GM18511 (cell line): ENCODE measurements at regions not wholly inside any gene's neighbourhood (a gene's known extent, or its start where the extent isn't known, plus 50 kb on each side); places are given as distances from the start of the nearest gene placed in this dataset.

Experiments
- ATAC-seq: cut with Tn5 transposase; IDR thresholded peaks from one replicate; pipeline ENCODE4 v1.9.1; 2021; ENCODE audit warnings: mild to moderate bottlenecking, moderate library complexity; ENCODE audit not compliant: unreplicated experiment

GRCh38 chr14:87343652-87344051 lies 649.3 kb downstream of the GALC start:
- ATAC-seq = no peak

GRCh38 chr14:87334997-87335685 lies 657.8 kb downstream of the GALC start:
- ATAC-seq = no peak

- no peak for ATAC-seq
Observed at GRCh38 chr14:87331991-87332390, 661.0 kb downstream of the GALC start.

DNA sequence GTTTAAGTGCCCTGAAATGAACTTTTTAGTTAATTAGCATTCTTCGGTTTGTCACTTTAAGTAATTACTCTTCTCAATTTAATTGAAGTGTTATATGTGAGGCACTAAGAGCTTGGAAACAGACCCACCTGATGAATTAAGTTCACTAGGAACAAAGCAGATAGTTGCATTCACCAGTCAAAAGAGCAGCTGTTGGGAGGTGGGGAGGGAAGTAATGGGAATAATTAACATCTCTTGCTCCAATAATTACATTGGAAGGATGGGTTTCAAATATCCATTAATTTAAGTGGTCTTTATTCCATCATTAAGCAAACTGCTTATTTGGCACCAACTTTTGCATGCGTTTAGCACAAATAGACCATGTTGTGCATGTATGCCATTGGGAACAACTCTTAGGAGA lies 667.2 kb downstream of the GALC start:
- ATAC-seq = no peak

DNA sequence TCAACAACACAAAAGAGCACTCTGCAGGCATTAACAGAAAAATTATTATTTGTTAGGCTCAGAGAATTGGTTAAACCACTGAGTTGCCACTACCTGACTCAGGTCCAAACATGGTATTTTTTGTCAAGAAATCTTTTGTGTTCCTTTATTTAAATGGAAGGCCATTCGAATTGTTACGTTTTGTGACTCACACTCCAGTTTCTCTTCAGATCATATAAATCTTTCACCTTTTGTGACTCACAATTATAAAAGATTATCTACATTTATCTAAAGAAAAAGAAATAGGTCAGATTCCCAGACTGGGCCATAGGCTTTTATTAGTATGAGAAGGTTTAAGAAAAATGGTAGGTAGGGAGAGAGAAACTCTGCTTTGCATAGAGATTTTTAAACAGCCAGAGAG lies 669.8 kb downstream of the GALC start:
- ATAC-seq = no peak

DNA sequence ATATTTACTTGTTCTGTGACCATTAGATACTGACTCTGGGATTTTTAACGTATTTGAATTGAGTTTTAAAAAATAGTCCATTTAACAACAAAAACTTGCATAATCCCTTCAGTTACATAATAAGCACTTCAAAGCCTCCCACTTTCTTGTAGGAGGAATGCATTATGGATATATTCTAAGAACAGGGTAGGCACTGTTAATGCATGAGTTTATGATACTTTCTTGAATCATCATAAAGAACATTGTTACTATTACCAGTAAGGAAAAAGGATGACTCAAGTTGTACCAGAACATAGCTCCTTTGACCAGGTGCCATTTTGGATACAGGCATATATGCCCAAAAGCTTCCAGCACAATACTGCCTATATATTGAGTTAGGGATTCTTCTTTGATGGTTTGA lies 671.4 kb downstream of the GALC start:
- no peak for ATAC-seq

DNA sequence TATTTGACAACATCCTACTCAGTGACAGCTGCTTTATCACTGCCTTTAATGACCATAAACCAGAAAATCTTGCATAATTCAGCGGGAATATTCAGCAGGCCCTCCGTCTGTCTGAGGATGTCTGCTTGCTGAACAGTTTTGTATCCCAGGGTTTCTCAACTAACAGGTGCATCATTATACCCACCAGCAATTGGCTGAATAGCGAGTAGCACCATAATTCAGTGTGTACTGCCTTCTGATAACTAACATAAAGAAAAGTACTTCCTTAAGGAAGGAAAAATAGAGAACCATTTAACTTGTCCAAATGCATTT lies 680.1 kb downstream of the GALC start:
- ATAC-seq = no peak

DNA sequence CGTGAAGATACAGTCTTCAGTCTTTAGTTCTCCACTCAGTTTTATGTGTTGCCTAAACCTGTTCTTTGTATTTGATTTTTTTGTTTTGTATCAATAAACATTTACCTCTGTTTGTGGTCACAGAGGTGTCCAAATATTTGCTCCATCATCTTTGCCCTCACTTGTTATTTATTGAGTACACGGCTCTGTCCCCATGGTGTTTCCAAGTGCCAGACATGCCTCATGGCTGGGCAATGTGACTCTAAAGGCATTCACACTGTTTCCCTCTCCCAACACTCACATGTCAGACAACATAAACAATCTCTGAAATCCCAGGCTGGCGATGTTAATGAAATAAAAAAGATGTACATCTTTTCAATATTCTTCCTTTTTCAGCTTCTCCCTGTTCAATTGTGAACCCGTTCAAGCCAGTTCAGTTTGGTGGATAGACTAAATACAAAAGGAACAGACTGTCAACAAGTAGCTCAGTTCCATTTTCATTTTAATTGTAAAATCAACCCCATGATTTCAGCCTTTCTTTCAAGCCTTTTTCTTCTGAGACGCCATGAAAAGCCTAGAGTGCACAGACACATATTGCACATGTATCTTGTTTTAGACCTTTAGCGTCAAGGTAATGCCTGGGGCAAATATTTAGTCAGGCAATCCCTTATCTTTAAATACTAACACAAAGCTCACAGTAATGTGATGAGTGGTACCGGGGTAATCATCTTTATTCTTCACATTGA lies 680.7 kb downstream of the GALC start:
- no peak for ATAC-seq

- no peak for ATAC-seq
Observed at GRCh38 chr14:87309557-87309956, 683.4 kb downstream of the GALC start.

DNA sequence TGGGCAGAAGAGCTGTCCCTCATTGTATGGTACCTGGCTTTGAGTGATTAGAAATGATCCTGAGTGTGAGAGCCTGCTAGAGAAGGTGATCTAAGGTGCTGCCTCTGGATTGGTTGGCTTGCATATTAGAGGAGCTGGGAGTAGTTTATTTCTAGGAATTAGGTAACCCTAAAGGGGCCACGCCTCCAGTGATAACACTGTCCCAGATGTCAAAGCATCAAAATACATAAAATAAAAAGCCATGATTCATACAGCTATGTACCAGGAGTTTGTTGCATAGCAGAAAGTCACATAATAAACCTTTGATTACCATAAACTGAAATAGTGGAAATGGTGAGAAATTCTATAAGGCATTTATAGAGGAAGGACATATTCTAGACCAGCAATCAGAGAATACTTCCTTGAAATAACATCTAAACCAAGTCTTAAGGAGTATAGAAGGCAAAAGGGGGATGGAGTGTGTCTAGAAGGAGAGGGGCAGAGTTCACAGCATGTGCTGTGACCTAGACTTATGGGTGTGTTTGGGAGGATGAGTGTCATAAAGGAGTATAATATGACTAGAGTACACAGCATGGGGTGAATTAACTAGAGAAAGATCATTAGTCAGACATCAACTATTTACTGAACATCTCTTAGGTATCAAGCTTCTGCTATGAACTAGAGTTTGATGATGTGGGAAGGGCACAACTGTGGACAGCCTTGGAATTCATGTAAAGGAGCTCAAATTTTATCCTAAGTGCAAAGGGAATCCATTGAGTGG lies 686.4 kb downstream of the GALC start:
- ATAC-seq = no peak

GRCh38 chr14:87305345-87305744 lies 687.6 kb downstream of the GALC start:
- no peak for ATAC-seq

- no peak for ATAC-seq
Observed at GRCh38 chr14:87304404-87304803, 688.6 kb downstream of the GALC start.

DNA sequence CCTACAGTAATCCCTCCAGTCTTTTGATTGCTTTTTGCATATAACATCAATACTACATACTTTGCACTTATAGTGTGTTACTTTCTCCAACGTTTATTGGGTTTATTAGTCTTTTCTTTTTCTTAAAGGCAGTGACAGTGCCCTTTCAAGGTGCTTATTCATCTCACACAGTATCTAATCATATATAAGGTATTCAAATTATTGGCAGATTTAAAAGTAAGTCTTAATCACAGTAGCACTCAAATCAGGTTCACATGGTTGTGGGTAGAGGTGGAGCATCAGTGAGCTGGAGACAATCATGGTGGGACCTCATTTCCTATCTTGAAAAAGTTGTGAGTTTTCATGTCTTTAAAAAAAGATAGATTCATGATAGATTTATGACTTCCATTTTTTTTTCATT lies 706.2 kb downstream of the GALC start:
- ATAC-seq = no peak

DNA sequence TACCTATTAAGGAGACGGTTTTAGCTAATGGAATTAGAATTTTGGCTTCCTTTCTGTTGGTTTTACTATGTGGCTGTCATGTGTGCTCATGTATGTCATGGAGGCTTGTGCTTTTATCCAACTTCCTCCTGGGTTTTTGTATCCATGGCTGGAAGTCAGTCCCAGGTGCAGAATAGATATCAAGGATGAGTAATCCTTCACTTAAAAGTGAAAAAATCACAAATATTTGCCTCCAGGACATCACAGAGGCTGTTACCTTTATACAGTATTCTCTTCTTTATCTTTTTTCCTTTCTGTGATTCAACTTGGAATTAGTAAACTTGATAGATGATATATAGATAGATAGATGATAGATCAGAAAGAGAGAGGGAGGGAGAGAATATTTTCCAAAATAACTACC lies 706.8 kb downstream of the GALC start:
- no peak for ATAC-seq

DNA sequence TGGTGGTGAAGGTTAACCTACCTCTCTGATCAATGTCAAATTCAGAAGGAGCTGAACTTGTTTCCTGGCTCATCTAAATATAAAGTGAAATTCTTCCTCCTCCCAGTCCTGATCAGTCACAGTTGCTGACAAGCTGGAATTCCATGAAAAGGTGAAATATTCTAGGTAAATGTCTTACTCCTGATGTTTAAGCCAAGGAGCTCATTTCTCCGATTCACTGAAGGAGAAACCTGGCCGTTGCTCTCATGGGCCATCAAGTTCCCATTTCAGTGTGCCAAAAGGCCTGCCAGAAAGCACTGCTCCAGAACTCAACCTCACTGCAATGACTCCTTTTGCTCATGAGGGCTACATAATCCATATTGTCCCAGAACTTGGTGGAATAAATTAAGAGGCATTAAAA lies 707.5 kb downstream of the GALC start:
- no peak for ATAC-seq

DNA sequence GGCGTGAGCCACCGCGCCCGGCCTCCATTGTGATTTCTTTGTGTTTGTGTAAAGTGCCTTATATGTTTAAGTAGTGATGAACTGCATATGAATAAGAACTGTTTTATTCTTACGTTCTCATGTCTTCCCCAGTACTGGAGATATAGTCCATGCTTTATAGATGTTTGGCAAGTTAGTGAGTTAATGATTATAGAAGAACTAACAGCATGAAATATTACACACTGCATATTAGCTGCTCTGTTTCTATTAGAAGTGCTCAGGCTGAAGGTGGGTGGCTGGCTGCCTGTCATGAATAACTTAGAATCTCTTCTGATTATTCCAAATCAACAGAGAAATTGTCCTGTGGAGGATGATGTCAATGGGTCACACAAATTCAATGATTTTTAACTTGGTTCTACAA lies 709.4 kb downstream of the GALC start:
- no peak for ATAC-seq

- no peak for ATAC-seq
Observed at GRCh38 chr14:87282266-87282665, 710.7 kb downstream of the GALC start.

GRCh38 chr14:87278415-87278814 lies 714.6 kb downstream of the GALC start:
- ATAC-seq = no peak

DNA sequence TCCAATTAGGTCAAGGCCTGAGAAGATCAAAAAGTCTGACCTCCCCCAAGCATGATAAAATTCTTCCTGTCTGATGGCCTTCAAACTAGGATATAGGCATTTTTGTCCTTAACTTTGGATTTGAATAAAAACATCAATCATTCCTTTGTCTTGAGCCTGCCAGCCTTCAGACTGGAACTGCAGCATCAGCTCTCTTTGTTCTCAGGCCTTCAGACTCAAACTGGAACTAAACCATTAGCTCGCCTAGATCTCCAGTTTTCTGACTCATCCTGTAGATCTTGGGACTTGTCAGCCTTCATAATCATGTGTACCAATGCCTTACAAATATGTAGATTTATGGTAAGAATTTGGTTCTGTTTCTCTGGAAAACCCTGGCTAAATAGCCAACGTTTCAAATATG lies 721.7 kb downstream of the GALC start:
- ATAC-seq = no peak

DNA sequence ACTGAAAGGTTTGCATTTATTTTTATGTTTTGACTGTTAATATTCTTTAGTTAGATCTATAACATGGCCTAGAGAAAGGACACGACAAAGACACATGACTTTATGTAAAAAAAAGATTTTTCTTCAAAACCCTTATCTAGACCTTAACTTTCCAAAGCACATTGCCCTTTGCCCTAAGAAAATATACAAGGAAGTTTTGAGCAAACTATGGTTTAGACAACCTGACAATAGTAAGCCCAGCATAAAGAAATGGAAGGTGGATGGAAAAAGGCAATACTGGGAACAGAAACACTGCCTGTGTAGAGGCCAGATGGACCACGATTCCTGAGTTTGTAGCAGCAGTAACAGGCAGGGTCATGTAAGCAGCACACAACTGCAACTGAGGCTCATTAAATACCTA lies 724.0 kb downstream of the GALC start:
- no peak for ATAC-seq

- no peak for ATAC-seq
Observed at GRCh38 chr14:87264796-87265195, 728.2 kb downstream of the GALC start.

DNA sequence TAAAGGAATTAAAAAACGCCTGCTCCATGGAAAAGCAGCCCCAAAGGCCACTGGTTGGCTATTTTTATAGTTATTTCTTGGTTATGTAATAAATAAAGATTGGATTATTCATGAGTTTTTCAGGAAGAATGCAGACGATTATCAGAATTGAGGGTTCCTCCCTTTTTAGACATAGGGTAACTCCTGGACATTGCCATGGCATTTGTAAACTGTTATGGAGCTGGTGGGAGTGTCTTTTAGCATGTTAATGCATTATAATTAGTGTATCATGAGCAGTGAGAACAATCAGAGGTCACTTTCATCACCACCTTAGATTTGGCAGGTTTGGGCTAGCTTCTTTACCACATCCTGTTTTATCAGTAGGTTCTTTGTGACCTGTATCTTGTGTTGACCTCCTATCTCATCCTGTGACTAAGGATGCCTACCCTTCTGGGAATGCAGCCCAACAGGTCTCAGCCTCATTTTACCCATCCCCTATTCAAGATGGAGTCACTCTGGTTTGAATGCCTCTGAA lies 728.7 kb downstream of the GALC start:
- ATAC-seq = no peak
